Ascending aorta (tissue), 2 donors: ENCODE measurements at regions not wholly inside any gene's neighbourhood (a gene's known extent, or its start where the extent isn't known, plus 50 kb on each side); places are given as distances from the start of the nearest gene placed in this dataset.

Experiments
- DNase-seq, 2 donors: peaks; one replicate each; pipeline ENCODE4 v3.0.0-alpha.2; 2019; ENCODE audit warnings: low spot score in 2 of 2
- H3K27ac ChIP-seq, 2 donors: fragments of 200-600 bp; sonication (generic); one replicate each; pipeline ENCODE4 v1.5.1; 2016 to 2017; ENCODE audit warnings: mild to moderate bottlenecking in 1 of 2
- H3K27me3 ChIP-seq: fragments of 200-600 bp; sonication (generic); one replicate; pipeline ENCODE4 v1.5.1; 2017
- H3K36me3 ChIP-seq, 2 donors: fragments of 200-600 bp; sonication (generic); one replicate each; pipeline ENCODE4 v1.5.1; 2016
- H3K4me1 ChIP-seq, 2 donors: fragments of 200-600 bp; sonication (generic); one replicate each; pipeline ENCODE4 v1.5.1; 2016 to 2017; ENCODE audit warnings: mild to moderate bottlenecking in 1 of 2
- H3K4me3 ChIP-seq, 2 donors: fragments of 200-600 bp; sonication (generic); one replicate each; pipeline ENCODE4 v1.5.1; 2016 to 2017; ENCODE audit warnings: mild to moderate bottlenecking in 1 of 2
- H3K9me3 ChIP-seq, 2 donors: fragments of 200-600 bp; sonication (generic); one replicate each; pipeline ENCODE4 v1.5.1; 2016
- CTCF ChIP-seq, 3 experiments: fragments of 200-600 bp in 2 of 3; fragments of 450-650 bp in 1 of 3; sonication (generic) in 2 of 3; IDR thresholded peaks; one replicate each; pipeline ENCODE4 v1.5.1; 2016 to 2019; ENCODE audit warnings: antibody characterized with exemption in 3 of 3, mild to moderate bottlenecking in 1 of 3, moderate library complexity in 1 of 3
- intact Hi-C: fragments of 100-400 bp; cut with DNase I; formaldehyde crosslinking; loops from one replicate; pipeline ENCODE4 v1.15.1; 2023

GRCh38 chr1:87230501-87230900 is 98.2 kb upstream of the LMO4 start:
- no peak for DNase-seq
- Histone ChIP-seq H3K27me3 (no peaks in the 10 kb centered on the region), H3K9me3 (no peaks in the 10 kb centered on the region), H3K4me3 (no peak overlapping the region), H3K36me3 (no peaks in the 10 kb centered on the region), H3K27ac (no peak overlapping the region), H3K4me1 (no peaks in the 10 kb centered on the region)
- TF ChIP-seq CTCF (IDR thresholded peaks at IDR 0.05), result no peak
- intact Hi-C loops, result no loop called here

GRCh38 chr1:87231703-87232367 is 96.8 kb upstream of the LMO4 start:
- Histone ChIP-seq H3K4me1 (no peaks in the 10 kb centered on the region), H3K27me3 (no peaks in the 10 kb centered on the region), H3K4me3 (no peak overlapping the region), H3K9me3 (no peaks in the 10 kb centered on the region), H3K27ac (no peak overlapping the region), H3K36me3 (no peaks in the 10 kb centered on the region)
- no peak for DNase-seq
- intact Hi-C loops, result no loop called here
- no peak for TF ChIP-seq CTCF (IDR thresholded peaks at IDR 0.05)

GRCh38 chr1:87236585-87236984 is 92.1 kb upstream of the LMO4 start:
- intact Hi-C loops, result no loop called here
- Histone ChIP-seq H3K4me3 (no peak overlapping the region), H3K9me3 (no peaks in the 10 kb centered on the region), H3K27me3 (no peaks in the 10 kb centered on the region), H3K36me3 (no peaks in the 10 kb centered on the region), H3K4me1 (no peaks in the 10 kb centered on the region), H3K27ac (no peak overlapping the region)
- DNase-seq, result no peak
- TF ChIP-seq CTCF (IDR thresholded peaks at IDR 0.05), result no peak

GRCh38 chr1:87239997-87240605 is 88.6 kb upstream of the LMO4 start:
- H3K9me3 ChIP-seq, result no peaks in the 10 kb centered on the region
- no peaks in the 10 kb centered on the region for H3K4me1 ChIP-seq
- no peak for TF ChIP-seq CTCF (IDR thresholded peaks at IDR 0.05)
- H3K4me3 ChIP-seq, result no peak overlapping the region
- no peaks in the 10 kb centered on the region for H3K36me3 ChIP-seq
- intact Hi-C loops, result no loop called here
- H3K27ac ChIP-seq, result no peak overlapping the region
- no peaks in the 10 kb centered on the region for H3K27me3 ChIP-seq
- no peak for DNase-seq

GRCh38 chr1:87240661-87241285 is 87.9 kb upstream of the LMO4 start:
- no peak for DNase-seq
- intact Hi-C loops, result no loop called here
- Histone ChIP-seq H3K36me3 (no peaks in the 10 kb centered on the region), H3K4me3 (no peak overlapping the region), H3K4me1 (no peaks in the 10 kb centered on the region), H3K9me3 (no peaks in the 10 kb centered on the region), H3K27me3 (no peaks in the 10 kb centered on the region), H3K27ac (no peak overlapping the region)
- no peak for TF ChIP-seq CTCF (IDR thresholded peaks at IDR 0.05)
